ENCODE measurements at regions not wholly inside any gene's neighbourhood (a gene's known extent, or its start where the extent isn't known, plus 50 kb on each side); places are given as distances from the start of the nearest gene placed in this dataset.

DNA sequence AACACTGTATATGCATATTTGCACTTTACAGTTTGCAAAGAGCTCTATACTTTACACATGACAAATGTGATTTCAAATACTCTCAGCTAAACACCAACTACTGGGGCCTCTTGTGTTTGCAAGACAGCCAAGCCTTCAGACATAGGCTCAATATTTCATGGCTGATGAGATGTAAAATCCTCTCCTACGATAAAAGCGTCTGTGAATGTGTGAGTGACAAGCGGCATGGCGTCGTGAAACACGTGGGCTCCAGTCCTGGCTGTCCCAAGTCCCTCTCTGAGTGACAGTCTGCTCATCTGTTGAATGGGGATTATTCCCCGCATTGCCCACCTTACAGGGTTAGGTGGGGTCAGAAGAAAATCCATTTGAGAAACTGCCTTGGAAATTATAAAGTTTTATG, 489.8 kb downstream of the RNF144A start:
- no peak for DNase-seq (ENCODE audit: low read depth)
- no peak overlapping the region for H3K4me3 ChIP-seq (ENCODE audit: low read depth, low read length)
- TF ChIP-seq, protein P1, sequence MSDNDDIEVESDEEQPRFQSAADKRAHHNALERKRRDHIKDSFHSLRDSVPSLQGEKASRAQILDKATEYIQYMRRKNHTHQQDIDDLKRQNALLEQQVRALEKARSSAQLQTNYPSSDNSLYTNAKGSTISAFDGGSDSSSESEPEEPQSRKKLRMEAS (IDR thresholded peaks at IDR 0.05; ENCODE audit: low read depth, low read length) = no peak
- TF ChIP-seq MYC (IDR thresholded peaks at IDR 0.05; ENCODE audit: low read depth, low read length) (no peak), POLR2A (IDR thresholded peaks at IDR 0.05; ENCODE audit: extremely low read depth, insufficient read length) (no peak)
- TF ChIP-seq, protein P2, sequence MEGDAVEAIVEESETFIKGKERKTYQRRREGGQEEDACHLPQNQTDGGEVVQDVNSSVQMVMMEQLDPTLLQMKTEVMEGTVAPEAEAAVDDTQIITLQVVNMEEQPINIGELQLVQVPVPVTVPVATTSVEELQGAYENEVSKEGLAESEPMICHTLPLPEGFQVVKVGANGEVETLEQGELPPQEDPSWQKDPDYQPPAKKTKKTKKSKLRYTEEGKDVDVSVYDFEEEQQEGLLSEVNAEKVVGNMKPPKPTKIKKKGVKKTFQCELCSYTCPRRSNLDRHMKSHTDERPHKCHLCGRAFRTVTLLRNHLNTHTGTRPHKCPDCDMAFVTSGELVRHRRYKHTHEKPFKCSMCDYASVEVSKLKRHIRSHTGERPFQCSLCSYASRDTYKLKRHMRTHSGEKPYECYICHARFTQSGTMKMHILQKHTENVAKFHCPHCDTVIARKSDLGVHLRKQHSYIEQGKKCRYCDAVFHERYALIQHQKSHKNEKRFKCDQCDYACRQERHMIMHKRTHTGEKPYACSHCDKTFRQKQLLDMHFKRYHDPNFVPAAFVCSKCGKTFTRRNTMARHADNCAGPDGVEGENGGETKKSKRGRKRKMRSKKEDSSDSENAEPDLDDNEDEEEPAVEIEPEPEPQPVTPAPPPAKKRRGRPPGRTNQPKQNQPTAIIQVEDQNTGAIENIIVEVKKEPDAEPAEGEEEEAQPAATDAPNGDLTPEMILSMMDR (IDR thresholded peaks at IDR 0.05; ENCODE audit: low read depth, low read length) = no peak

GRCh38 chr2:7407906-7408680, 490.9 kb downstream of the RNF144A start:
- no peak for DNase-seq (ENCODE audit: low read depth)
- TF ChIP-seq, protein P2 (IDR thresholded peaks at IDR 0.05; ENCODE audit: low read depth, low read length) = no peak
- TF ChIP-seq MYC (IDR thresholded peaks at IDR 0.05; ENCODE audit: low read depth, low read length) = no peak
- no peak overlapping the region for H3K4me3 ChIP-seq (ENCODE audit: low read depth, low read length)

GRCh38 chr2:7411691-7412090, 494.5 kb downstream of the RNF144A start:
- TF ChIP-seq MYC (IDR thresholded peaks at IDR 0.05; ENCODE audit: low read depth, low read length) (no peak), POLR2A (IDR thresholded peaks at IDR 0.05; ENCODE audit: extremely low read depth, insufficient read length) (no peak)
- TF ChIP-seq, protein P1 (IDR thresholded peaks at IDR 0.05; ENCODE audit: low read depth, low read length) = no peak
- TF ChIP-seq, protein P2 (IDR thresholded peaks at IDR 0.05; ENCODE audit: low read depth, low read length) = no peak
- no peak overlapping the region for H3K4me3 ChIP-seq (ENCODE audit: low read depth, low read length)
- DNase-seq (ENCODE audit: low read depth) = no peak

DNA sequence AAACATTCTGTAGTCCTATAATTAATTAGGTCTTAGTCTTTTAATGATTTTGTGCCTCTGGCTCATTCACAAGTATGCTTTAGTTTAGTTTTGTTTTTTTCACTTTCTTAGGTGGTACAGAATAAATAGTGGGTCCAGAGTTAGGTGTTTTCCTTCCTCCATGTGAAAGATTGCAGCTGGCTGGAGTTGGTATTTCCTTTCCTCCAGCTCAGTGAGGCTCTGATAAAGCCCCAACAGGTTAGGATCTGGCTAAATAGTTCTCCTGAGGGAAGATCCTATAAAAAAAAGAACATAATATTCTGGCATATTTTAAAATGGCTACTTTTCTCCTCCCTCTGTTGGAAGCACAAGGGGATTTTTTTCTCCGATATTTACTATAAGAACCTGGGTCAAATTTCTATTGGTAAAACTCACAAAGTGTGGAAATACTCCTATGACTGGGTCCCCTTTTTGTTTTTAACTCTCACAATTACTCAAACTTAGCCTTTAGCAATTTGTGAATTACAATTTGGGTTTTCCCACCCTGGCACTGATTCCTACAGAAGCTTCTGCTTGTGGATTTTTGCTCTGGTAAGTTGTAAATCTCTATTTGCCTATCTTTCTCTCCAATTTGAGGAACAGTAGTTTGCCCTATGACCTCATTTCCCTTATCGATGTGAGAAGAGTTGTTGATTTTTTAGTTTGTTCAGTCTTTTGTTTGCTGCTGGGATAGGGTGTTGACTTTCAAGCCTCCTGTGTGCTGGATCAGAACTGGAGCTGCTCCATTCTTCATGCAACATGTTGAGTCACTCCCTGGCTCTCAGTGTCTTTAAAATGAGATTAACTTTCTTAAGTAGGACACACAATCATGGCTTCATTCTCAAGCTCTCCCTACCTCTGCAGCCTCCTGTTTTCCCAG, 500.9 kb downstream of the RNF144A start:
- no peak for DNase-seq (ENCODE audit: low read depth)
- TF ChIP-seq, protein P2 (IDR thresholded peaks at IDR 0.05; ENCODE audit: low read depth, low read length) = no peak
- TF ChIP-seq, protein P1 (IDR thresholded peaks at IDR 0.05; ENCODE audit: low read depth, low read length) = no peak
- H3K4me3 ChIP-seq (ENCODE audit: low read depth, low read length) = no peak overlapping the region

- H3K4me3 ChIP-seq (ENCODE audit: low read depth, low read length) = no peak overlapping the region
- TF ChIP-seq MYC (IDR thresholded peaks at IDR 0.05; ENCODE audit: low read depth, low read length) (no peak), POLR2A (IDR thresholded peaks at IDR 0.05; ENCODE audit: extremely low read depth, insufficient read length) (no peak)
- TF ChIP-seq, protein P2 (IDR thresholded peaks at IDR 0.05; ENCODE audit: low read depth, low read length) = no peak
- TF ChIP-seq, protein P1 (IDR thresholded peaks at IDR 0.05; ENCODE audit: low read depth, low read length) = no peak
- DNase-seq (ENCODE audit: low read depth) = no peak
These were observed 502.0 kb downstream of the RNF144A start for GRCh38 chr2:7419186-7419585.

All from NB4 (cell line).